HG03039 (cell line): ENCODE measurements at regions not wholly inside any gene's neighbourhood (a gene's known extent, or its start where the extent isn't known, plus 50 kb on each side); places are given as distances from the start of the nearest gene placed in this dataset.
"Not testable (repeated sequence)": the region's sequence is repeated elsewhere in the genome, so short reads cannot be mapped to it uniquely, and the experiment has no call there.

Experiments
- ATAC-seq: cut with Tn5 transposase; IDR thresholded peaks from one replicate; pipeline ENCODE4 v1.9.1; 2021; ENCODE audit warnings: mild to moderate bottlenecking, moderate library complexity; ENCODE audit not compliant: unreplicated experiment

GRCh38 chr18:38572554-38573111, 1007.0 kb upstream of the CELF4 start:
- no peak for ATAC-seq

GRCh38 chr18:38571651-38572050, 1006.1 kb upstream of the CELF4 start:
- no peak for ATAC-seq

GRCh38 chr18:38565513-38565912, 999.9 kb upstream of the CELF4 start:
- no peak for ATAC-seq

- no peak for ATAC-seq
Observed at GRCh38 chr18:38563396-38563980, 997.9 kb upstream of the CELF4 start.

- no peak for ATAC-seq
Observed at GRCh38 chr18:38557006-38557405, 991.4 kb upstream of the CELF4 start.

- ATAC-seq: no peak
Observed at GRCh38 chr18:38552732-38553321, 987.2 kb upstream of the CELF4 start.

GRCh38 chr18:38551881-38552280, 986.3 kb upstream of the CELF4 start:
- ATAC-seq: no peak

- no peak for ATAC-seq
Observed at GRCh38 chr18:38545071-38545470, 979.5 kb upstream of the CELF4 start.

GRCh38 chr18:38539856-38540255, 974.3 kb upstream of the CELF4 start:
- no peak for ATAC-seq

GRCh38 chr18:38539371-38539770, 973.8 kb upstream of the CELF4 start:
- no peak for ATAC-seq

- no peak for ATAC-seq
Observed at GRCh38 chr18:38534073-38534472, 968.5 kb upstream of the CELF4 start.

GRCh38 chr18:38526922-38527321, 961.3 kb upstream of the CELF4 start:
- no peak for ATAC-seq

GRCh38 chr18:38525039-38525438, 959.4 kb upstream of the CELF4 start:
- no peak for ATAC-seq

GRCh38 chr18:38520786-38521185, 955.2 kb upstream of the CELF4 start:
- ATAC-seq: no peak

GRCh38 chr18:38502539-38502938, 936.9 kb upstream of the CELF4 start:
- no peak for ATAC-seq

- ATAC-seq: no peak
Observed at GRCh38 chr18:38497266-38497665, 931.7 kb upstream of the CELF4 start.

- ATAC-seq: no peak
Observed at GRCh38 chr18:38496222-38496793, 930.7 kb upstream of the CELF4 start.

- no peak for ATAC-seq
Observed at GRCh38 chr18:38494065-38494464, 928.5 kb upstream of the CELF4 start.

- ATAC-seq: no peak
Observed at GRCh38 chr18:38491195-38491594, 925.6 kb upstream of the CELF4 start.

GRCh38 chr18:38489721-38490120, 924.1 kb upstream of the CELF4 start:
- ATAC-seq: not testable (repeated sequence)

- no peak for ATAC-seq
Observed at GRCh38 chr18:38487521-38487920, 921.9 kb upstream of the CELF4 start.

GRCh38 chr18:38483326-38483725, 917.7 kb upstream of the CELF4 start:
- no peak for ATAC-seq
